ENCODE measurements at regions not wholly inside any gene's neighbourhood (a gene's known extent, or its start where the extent isn't known, plus 50 kb on each side); places are given as distances from the start of the nearest gene placed in this dataset.

DNA sequence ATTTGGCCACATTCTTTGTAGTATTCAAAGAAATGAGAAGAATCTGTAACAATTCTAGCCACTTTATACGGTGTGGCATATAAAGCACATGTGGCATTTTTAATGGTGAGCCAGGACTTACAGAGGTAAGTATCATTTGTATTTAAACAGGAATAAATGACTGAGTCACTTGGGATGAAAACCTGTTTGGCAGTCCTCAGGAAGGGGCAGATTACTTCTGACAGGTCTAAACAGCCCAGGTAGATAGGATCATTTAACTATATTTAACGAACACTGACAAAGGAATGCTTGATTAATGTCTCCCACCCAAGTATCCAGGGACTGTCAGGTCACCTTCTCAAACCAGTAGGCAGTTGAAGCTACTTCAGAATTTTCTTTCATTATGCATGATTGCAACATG, 241.5 kb upstream of the SATB1 start:
- DNase-seq = no peak

DNA sequence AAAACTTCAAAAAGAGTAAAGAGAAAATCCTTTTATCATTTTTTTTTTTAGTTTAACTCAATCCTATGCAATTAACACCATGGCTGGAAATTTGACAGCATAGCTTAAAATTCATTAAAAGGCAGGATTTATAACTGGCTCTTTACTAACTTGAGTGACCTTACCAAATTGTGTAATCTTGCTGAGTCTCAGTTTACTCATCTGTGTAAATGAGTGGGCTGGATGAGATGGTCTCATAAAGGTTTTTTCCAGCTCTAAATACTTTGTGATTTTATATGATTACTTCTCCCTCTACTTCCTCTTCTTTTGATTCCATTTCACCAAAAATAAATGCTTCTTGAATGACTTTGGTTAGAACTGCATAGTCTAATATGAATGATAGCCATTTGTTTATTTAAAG, 234.9 kb upstream of the SATB1 start:
- DNase-seq = no peak

DNA sequence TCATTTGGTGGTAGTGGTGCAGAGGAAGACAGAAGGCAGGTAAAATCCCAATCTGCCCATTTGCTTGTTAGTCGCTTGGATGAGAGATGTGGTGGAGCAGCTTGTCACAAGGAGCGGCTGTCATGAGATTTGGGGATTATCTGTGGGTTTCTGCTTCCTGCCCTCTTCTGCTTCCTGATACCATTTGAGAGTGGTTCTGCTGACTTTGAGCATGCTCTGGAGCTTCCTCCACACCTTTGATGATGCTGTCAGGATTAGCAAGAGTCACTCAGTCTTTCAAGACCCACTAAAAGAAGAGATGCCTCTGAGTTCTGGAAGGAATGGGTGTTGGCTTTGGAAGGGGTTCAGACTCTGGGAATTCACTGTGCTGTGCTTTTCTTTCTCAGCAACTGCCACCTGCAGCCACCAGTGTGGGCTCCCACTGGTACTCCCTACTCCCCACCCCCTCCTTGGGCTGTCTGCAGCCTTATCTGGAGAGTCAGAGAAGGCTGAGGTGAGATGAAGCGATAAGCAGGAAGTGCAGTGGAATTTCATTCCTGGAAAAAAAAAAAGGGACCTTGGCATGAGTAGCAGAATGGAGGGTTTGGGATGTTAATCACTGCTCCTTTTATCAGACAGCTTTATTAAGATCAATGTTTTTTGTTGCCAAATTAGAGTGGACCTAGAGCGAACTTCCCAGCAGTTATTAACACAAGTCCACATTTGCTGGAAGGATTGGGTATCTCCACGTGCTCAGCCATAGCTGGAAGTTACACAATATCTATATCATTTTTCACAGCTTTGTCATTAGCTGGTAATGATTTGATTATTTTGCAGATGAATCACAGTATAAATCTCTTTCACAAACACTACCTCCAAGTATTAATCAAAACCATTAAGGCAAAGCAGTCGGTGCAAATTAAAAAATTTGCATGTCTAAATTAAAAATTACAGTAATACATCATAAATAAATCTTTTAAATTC, 233.0 kb upstream of the SATB1 start:
- peak in 1 of 5 donors; percentile 79 for DNase-seq

DNA sequence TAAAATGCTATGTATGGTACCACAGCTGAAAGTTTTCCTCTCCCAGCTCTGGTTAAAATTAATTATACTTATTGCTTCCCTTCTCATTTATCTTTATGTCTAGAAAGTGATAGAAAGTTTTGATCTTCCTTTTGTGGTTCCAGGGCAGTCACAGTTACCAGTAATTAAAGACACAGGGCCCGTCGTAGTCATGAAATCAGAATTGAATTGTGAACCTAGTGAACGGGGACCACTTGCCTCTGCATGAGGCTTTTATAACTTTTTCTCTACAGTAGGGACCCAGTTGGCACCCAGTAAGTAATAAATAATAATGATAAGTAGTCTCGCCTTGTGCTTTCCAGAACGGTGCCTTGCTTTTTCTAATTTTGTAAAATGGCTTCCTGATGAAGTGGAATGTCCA, 231.7 kb upstream of the SATB1 start:
- no peak for DNase-seq

DNA sequence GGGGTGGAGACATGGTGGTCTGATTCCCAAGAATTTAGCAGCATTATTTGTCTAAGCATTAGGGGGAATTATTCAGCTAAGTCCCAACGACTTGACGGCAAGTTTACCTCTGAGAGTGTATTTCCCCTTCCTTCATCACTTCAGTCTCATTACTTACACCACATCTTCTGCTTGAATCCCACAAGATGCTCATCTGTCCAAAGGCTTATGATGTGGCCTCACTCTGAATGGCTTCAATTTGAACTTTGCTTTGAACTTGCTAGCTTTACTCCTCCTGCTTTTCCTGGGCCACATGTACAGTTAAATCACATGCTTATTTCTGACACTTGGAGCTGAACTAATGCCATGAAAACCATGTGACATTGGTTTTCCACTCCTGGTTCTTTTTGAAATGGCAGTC, 231.3 kb upstream of the SATB1 start:
- no peak for DNase-seq

DNA sequence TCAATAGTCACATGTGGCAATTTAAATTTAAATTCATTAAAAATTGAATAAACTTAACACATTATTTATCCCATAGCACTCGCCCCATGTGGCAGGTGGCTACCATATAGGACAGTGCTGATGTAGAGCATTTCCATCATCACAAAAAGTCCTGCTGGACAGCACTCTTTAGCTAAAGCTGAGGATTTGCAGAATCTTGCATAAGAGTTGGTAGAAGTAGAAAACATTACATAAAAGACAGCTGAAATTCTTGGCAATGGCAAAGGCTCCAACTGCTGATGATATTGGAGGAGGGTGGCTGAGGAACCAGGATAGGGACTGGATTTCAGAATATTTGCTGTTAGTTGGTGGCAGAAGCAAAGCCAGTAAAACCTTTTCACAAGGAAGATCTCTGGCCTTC, 230.7 kb upstream of the SATB1 start:
- DNase-seq = no peak

DNA sequence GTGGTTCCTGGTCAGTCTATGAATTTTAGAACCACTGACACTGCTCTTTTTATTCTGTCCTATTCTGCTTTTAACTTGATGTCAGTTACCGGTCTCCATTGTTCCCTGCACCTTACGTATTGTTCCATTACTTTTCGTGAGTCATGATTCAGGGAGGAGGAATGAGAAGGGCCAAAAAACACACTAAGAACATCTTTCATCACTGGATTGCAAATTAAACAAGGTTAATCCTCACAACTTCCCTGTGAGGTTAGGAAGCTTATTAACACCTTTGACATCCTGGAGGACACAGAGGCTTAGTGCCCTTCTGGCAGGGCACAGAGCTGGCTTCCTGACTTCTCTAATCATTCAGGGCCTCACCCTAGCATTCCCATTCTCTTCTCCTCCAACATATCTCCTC, 227.6 kb upstream of the SATB1 start:
- no peak for DNase-seq

DNA sequence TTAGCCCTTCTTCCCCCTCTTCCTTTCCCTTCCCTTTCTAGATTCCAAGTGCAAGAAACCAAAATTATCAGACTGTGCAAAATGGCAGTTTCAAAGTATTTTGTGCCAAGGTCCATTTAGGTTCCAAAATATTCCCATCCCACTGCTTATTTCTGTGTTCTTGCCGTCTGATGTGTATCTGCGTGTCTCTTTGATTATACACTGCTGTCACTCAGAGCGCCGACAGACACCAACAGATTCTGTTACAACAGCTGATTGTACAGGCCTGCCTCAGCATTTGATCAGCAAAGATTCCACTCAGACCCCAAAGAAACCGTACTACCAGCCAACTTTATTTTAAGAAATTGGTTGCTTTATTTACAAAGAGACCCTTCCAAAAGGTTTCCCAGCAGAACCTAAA, 225.6 kb upstream of the SATB1 start:
- no peak for DNase-seq

DNA sequence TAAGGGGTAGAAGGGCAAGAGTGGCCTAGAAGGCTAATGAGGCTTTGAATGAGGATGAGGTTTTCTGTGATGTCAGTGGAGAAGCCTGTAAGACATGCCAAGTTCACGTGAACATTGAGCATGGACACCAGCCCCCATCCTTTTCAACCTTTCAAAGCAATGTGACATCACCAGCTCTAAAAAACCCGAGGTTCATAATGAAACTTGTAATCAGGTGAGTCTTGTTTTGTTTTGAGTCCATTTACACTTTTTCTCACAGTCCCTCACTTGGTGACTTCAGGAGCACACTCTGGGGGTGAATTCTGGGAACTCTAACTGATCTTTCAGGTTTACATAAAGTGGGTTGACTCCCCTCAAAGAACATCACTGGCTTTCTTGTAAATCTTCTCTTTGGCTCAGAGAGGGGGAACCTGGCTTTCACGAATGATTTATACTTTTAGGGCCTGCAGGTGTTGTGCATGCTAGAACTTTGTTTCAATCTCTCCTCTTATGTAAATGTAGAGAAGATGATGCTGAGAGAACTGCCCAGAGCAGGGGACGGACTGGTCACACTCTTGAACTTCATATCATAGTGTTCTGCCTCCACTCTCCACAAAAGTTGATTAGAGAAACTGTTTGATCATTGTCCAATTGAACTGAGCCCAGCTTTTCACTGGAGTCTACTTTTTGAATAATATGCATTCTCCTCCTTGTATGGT, 224.7 kb upstream of the SATB1 start:
- DNase-seq = peak in 1 of 5 donors; percentile 96

DNA sequence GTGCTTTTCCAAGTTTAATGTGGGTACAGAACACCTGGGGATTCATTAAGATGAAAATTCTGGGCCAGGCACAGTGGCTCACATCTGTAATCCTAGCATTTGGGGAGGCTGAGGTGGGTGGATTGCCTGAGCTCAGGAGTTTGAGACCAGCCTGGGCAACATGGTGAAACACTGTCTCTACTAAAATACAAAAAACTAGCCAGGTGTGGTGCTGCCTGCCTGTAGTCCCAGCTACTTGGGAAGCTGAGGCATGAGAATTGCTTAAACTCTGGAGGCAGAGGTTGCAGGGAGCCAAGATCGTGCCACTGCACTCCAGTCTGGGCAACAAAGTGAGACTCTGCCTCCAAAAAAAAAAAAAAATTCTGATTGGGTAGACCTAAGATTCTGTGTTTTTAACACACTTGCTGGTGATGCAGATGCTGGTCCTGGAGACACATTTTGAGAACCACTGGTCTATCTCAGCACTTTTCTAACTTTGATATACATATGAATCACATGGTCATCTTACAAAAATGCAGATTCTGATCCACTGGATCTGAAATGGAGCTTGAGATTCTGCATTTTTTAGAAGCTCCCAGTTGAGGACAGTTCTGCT, 223.8 kb upstream of the SATB1 start:
- DNase-seq = no peak

DNA sequence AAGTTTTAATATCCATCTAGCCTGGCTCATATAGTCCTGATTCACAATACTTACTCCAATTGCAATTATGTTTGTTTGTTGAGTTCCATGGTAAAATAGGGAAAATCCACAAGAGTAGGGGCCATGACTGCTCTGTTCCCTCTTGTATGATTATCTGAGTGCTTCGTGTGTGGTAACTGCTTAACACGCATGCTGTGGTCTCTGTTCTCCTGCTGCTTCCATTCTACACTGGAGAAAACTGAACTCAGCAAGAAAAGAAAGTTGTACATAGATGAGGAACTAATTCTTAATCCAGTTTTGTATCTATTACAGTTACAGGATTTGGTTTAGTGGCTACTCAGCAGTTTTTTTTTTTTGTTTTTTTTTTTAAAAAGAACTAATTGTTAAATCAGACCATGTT, 223.0 kb upstream of the SATB1 start:
- no peak for DNase-seq

DNA sequence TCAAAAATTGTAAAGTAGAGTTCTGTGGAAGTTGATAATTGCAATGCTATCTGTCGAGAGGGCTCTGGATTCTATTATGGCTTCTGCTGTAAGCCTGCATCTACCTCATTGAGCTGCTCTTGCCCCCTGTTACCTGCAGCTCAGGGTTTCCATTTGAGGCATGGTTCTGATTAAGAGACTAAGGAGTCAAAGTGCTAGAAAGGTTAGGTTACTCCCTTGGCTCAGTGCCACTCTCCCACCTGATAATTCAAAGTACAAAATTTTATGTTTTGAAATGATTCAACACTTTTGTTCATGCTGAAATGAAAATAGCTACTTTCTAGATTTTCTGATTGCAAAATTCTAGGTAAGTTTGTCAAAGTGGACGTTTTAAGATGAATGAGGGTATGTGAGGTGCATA, 220.5 kb upstream of the SATB1 start:
- no peak for DNase-seq

DNA sequence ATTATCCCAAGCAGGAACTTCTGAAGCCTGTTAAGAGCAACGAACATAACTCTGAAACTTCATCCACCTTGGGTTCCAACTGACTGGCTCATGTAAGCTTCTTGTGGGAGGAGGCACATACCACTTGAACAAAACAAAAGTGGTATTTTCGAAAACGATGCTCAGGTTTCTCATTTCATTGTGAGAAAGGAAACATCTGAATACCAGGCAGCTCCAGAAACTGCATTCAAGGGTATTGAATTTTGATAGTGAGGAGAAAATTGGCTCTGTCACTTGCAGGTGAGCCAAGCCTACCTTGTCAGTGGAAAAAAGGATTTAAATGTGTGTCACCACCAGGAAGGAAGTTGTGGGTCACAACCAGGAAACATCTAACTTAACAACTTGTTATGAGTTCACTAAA, 218.1 kb upstream of the SATB1 start:
- DNase-seq = peak in 1 of 5 donors; percentile 60

DNA sequence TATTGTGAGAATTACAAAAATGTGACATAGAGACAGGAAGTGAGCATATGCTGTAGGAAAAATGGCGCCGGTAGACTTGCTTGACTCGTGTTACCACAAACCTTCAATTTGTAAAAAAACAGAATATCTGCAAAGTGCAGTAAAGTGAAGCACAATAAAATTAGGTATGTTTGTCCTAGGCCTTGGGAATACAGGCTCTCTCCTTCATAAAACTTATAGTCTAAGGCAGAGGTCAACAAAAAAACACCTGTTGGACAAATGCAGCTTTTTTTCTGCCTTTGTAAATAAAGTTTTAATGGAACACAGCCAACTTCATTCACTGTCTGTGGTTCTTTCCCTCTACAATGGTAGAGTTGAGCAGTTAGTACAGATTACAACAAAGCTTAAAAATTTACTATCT, 216.8 kb upstream of the SATB1 start:
- no peak for DNase-seq

DNA sequence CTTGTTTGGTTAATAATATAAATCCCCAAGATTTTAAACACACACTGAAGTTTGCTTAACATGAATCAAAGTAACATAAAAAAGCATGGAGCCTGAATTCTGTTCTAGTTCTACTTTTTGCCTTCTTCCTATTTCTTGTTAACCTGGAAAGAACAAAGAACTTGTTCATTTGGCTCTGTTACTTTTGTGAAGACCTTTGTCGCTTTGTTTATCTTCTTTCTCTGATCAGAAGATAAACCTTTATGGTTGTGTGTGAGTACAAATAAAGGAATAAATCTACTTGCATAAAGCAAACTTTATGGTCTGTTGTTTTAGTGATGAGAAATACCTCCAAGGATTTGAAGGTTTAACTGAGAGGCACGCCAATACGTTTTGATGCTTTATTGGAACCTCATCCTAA, 210.1 kb upstream of the SATB1 start:
- no peak for DNase-seq

DNA sequence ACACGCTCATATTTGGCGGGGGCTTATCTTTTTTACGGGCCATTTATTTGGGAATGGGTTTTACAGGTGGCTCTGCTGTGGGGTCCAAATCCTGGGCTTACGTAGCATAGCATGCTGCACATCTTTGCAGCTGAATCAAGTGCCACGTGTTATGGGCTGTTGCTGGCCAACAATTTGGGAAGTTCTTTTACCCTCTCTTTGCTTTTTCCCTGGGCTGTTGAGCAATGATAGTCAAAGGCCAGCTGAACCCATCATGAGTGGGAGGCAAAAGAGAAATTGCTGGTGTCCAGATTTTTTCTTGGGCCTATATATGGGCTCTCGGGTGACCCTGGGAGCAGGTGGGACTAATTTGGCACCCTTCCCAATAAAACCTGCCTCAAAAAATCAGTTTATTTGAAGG, 209.3 kb upstream of the SATB1 start:
- no peak for DNase-seq

DNA sequence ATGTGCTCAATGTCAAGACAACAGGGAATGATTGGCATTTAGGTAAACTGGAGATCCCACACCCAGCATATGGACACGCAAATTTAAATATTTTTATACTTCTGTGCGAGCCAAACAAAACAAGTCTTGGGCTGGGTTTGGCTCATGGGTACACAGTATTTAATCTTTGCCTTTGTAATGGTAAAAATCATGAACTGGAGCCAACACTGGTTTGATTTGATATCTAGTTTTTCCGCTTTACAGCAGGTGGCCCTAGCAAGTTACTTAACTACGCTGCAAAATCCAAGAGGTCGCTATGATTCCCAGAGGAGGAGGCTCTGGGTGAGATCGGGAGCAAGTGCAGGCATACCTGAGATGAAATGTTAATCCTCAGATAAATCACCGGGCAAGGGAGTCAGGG, 207.9 kb upstream of the SATB1 start:
- DNase-seq = no peak

DNA sequence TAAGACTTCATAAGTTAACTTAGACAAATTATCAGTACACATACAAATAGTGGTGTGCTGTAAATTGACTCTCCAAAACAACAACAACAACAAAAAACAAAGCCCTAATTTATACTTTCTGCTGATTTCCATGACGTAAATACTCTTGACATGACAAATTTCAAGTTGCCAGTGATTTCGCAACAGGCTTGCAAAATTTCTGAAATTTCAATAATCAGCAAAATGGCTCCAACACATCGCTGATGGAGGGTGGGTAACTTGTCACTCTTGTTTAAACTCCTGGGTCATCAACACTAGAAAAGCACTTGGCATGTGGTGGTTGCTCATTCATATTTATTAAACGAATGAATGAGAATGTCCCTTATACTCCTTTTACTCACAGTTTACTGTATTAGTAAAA, 205.2 kb upstream of the SATB1 start:
- no peak for DNase-seq

DNA sequence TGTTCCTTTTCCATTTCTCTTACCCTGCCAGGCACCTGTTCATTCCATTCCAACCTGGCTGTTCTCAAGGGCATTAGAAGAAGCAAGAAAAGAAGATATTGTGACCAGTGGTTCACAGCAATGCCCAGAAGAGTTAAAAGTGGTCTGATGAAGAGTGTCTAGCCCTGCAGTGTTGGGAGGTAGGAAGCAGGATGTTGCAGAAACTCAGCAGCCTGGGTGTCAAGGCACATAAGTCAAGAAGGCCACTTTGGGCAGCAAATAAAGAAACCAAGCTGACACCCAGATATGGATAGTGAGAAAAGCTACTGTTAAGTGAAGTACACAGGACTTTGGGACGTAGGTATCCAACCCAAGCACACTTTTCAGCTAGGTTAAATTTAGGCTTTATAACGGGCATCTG, 199.9 kb upstream of the SATB1 start:
- DNase-seq = no peak

DNA sequence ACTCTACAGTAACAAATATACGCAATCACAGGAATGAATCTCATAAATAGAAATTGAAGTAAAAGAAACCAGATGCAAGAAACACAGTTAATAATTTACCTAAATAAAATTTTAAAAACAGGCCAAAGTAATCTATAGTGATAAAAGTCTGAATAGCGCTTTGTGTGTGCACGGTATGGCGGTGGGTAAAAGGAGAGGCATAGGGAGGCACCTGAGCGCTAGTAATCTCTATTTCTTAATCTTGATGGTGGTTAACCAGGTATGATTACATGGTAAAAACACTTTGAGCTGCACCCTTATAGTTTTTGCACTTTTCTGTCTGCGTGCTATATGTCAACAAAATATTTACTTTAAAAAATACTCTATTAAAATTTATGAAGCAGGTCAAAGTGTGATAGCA, 198.1 kb upstream of the SATB1 start:
- no peak for DNase-seq

DNA sequence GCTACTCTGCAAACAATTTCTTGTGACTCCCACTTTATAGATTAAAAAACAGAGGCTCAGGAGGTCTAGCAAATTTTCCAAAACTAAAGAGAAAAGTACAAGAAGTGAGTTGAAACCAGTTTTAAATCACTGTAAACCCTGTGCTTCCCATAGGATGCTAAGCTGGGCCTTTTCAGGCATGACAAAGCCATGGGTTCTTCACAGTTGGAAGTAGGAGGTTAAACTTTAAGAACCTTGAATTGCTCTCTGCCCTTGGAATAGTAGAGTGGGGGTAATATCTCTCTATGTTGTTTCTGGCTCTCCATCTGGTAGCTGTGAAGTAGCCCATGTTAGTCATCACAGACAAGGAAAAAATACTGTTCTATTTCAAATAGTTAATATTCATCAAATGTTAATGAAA, 193.6 kb upstream of the SATB1 start:
- no peak for DNase-seq

DNA sequence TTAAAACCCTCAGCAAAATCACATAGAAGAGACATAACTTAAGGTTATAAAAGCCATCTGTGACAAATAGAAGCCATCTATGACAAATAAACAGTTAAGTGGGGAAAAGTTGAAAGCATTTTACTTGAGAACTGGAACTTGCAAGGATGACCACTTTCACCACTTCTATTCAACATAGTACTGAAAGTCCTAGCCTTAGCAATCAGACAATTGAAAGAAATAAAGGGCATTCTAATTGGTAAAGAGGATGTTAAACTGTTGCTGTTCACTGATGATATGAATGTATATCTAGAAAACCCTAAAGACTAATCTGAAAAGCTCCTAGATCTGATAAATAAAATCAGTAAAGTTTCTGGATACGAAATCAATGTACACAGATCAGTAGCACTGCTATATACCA, 186.9 kb upstream of the SATB1 start:
- DNase-seq = no peak

DNA sequence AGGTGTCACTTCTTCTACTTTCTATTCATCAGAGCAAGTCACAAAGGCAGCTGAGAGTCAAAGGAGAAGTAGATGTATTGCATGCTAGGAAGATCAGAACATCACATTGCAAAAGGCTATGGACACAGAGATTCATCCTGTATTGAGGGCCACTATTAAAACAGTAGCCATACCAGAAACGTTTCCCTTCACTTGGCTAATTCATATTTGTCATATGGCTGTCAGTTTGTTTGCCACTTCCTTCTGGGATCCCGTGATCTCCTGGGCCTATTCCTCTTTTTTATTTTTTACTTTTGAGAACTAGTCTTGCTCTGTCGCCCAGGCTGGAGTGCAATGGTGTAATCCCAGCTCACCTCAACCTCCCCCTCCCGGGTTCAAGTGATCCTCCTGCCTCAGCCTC, 184.0 kb upstream of the SATB1 start:
- DNase-seq = no peak

DNA sequence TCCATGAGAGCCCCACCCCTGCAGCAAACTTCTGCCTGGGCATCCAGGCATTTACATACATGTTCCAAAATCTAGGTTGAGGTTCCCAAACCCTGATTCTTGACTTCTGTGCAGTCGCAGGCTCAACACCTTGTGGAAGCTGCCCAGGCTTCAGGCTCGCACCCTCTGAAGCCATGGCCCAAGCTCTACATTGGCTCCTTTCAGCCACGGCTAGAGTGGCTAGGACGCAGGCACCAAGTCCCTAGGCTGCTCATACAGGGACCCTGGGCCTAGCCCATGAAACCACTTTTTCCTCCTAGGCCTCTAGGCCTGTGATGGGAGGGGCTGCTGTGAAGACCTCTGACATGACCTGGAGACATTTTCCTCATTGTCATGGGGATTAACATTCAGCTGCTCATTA, 172.8 kb upstream of the SATB1 start:
- DNase-seq = no peak

All from T-helper 1 cell (primary cell).